IPS DF 4.7 (cell line): ENCODE measurements at regions not wholly inside any gene's neighbourhood (a gene's known extent, or its start where the extent isn't known, plus 50 kb on each side); places are given as distances from the start of the nearest gene placed in this dataset.

Experiments
- DNase-seq: peaks from one replicate; pipeline ENCODE4 v3.0.0-alpha.2; 2013; ENCODE audit warnings: low spot score; ENCODE audit errors: extremely low read depth

- DNase-seq: no peak
Observed at GRCh38 chr18:6465281-6465680, 50.6 kb upstream of the L3MBTL4 start.

GRCh38 chr18:6476190-6476589 is 61.5 kb upstream of the L3MBTL4 start:
- no peak for DNase-seq

- no peak for DNase-seq
Observed at GRCh38 chr18:6476880-6477279, 62.2 kb upstream of the L3MBTL4 start.

GRCh38 chr18:6478121-6478520 is 63.4 kb upstream of the L3MBTL4 start:
- DNase-seq: no peak

GRCh38 chr18:6479699-6480098 is 65.0 kb upstream of the L3MBTL4 start:
- DNase-seq: no peak

- peak; percentile 46 for DNase-seq
Observed at GRCh38 chr18:6482198-6482977, 67.7 kb upstream of the L3MBTL4 start.

GRCh38 chr18:6484659-6485058 is 69.9 kb upstream of the L3MBTL4 start:
- no peak for DNase-seq

- no peak for DNase-seq
Observed at GRCh38 chr18:6486313-6486712, 71.6 kb upstream of the L3MBTL4 start.

GRCh38 chr18:6486764-6487426 is 72.2 kb upstream of the L3MBTL4 start:
- DNase-seq: no peak

GRCh38 chr18:6487968-6488367 is 73.3 kb upstream of the L3MBTL4 start:
- peak; percentile 19 for DNase-seq

- no peak for DNase-seq
Observed at GRCh38 chr18:6488956-6489355, 74.2 kb upstream of the L3MBTL4 start.

- DNase-seq: no peak
Observed at GRCh38 chr18:6489977-6490376, 75.3 kb upstream of the L3MBTL4 start.

GRCh38 chr18:6493194-6493593 is 78.5 kb upstream of the L3MBTL4 start:
- no peak for DNase-seq

GRCh38 chr18:6495536-6495935 is 80.8 kb upstream of the L3MBTL4 start:
- no peak for DNase-seq

- DNase-seq: no peak
Observed at GRCh38 chr18:6497543-6497942, 82.8 kb upstream of the L3MBTL4 start.

GRCh38 chr18:6498289-6498856 is 83.7 kb upstream of the L3MBTL4 start:
- DNase-seq: no peak

GRCh38 chr18:6504605-6505497 is 90.1 kb upstream of the L3MBTL4 start:
- DNase-seq: no peak

GRCh38 chr18:6505498-6505875 is 90.8 kb upstream of the L3MBTL4 start:
- no peak for DNase-seq

- no peak for DNase-seq
Observed at GRCh38 chr18:6509417-6509816, 94.7 kb upstream of the L3MBTL4 start.

GRCh38 chr18:6509832-6510231 is 95.1 kb upstream of the L3MBTL4 start:
- DNase-seq: no peak

- DNase-seq: no peak
Observed at GRCh38 chr18:6520901-6521300, 106.2 kb upstream of the L3MBTL4 start.
